GM23338 (cell line): ENCODE measurements at regions not wholly inside any gene's neighbourhood (a gene's known extent, or its start where the extent isn't known, plus 50 kb on each side); places are given as distances from the start of the nearest gene placed in this dataset.
"Not testable (repeated sequence)": the region's sequence is repeated elsewhere in the genome, so short reads cannot be mapped to it uniquely, and the experiment has no call there.

Experiments used
- ATAC-seq: fragments of 200-7000 bp; cut with Tn5 transposase; 3 replicates; pipeline ENCODE4 v1.9.1; 2020
- DNase-seq: peaks from one replicate; pipeline ENCODE4 v3.0.0-alpha.2; 2015; ENCODE audit warnings: low spot score
- H2AFZ ChIP-seq: fragments of 200-600 bp; sonication (generic); 2 replicates; pipeline ENCODE4 v1.8.0; 2016; ENCODE audit warnings: antibody characterized with exemption, mild to moderate bottlenecking, moderate library complexity
- H3F3A ChIP-seq: fragments of 200-600 bp; sonication (generic); replicated peaks from 2 replicates; pipeline ENCODE4 v1.8.0; 2017; ENCODE audit warnings: antibody characterized with exemption, mixed run types, low read depth
- H3K27ac ChIP-seq: fragments of 200-600 bp; sonication (generic); 2 replicates; pipeline ENCODE4 v1.6.1; 2016; ENCODE audit warnings: low read depth
- H3K27me3 ChIP-seq: fragments of 200-600 bp; sonication (generic); 2 replicates; pipeline ENCODE4 v1.8.0; 2016; ENCODE audit warnings: mild to moderate bottlenecking, mixed run types, moderate library complexity; ENCODE audit not compliant: insufficient read depth
- H3K36me3 ChIP-seq: fragments of 200-600 bp; sonication (generic); 2 replicates; pipeline ENCODE4 v1.8.0; 2016; ENCODE audit warnings: mild to moderate bottlenecking; ENCODE audit not compliant: insufficient read depth
- H3K4me1 ChIP-seq: fragments of 200-600 bp; sonication (generic); 2 replicates; pipeline ENCODE4 v1.8.0; 2016; ENCODE audit warnings: mild to moderate bottlenecking, moderate library complexity; ENCODE audit not compliant: insufficient read depth
- H3K4me2 ChIP-seq: fragments of 200-600 bp; sonication (generic); 2 replicates; pipeline ENCODE4 v1.7.1; 2017; ENCODE audit warnings: mixed run types
- H3K4me3 ChIP-seq: fragments of 200-600 bp; sonication (generic); 2 replicates; pipeline ENCODE4 v1.6.1; 2016; ENCODE audit warnings: mixed run types
- H3K79me2 ChIP-seq: fragments of 200-600 bp; sonication (generic); replicated peaks from 2 replicates; pipeline ENCODE4 v1.8.0; 2017; ENCODE audit warnings: mild to moderate bottlenecking; ENCODE audit not compliant: insufficient read depth
- H3K9me2 ChIP-seq: fragments of 200-600 bp; sonication (generic); 2 replicates; pipeline ENCODE4 v1.8.0; 2017; ENCODE audit not compliant: insufficient read depth
- H4K20me1 ChIP-seq: fragments of 200-600 bp; sonication (generic); replicated peaks from 2 replicates; pipeline ENCODE4 v1.8.0; 2017; ENCODE audit warnings: mild to moderate bottlenecking; ENCODE audit not compliant: insufficient read depth
- H3K27ac Mint-ChIP-seq: 2 replicates; pipeline ENCODE4 v1.8.0; 2020; ENCODE audit warnings: inconsistent platforms, mild to moderate bottlenecking, moderate library complexity, mixed read lengths
- H3K27me3 Mint-ChIP-seq: 3 replicates; pipeline ENCODE4 v1.8.0; 2022; ENCODE audit warnings: low read depth, mild to moderate bottlenecking, moderate library complexity, mixed read lengths, inconsistent platforms; ENCODE audit not compliant: insufficient read depth, poor library complexity
- H3K36me3 Mint-ChIP-seq: 3 replicates; pipeline ENCODE4 v1.8.0; 2021; ENCODE audit warnings: low read depth, mild to moderate bottlenecking, inconsistent platforms, moderate library complexity, mixed read lengths
- H3K4me1 Mint-ChIP-seq: 3 replicates; pipeline ENCODE4 v1.8.0; 2020; ENCODE audit warnings: mild to moderate bottlenecking, inconsistent platforms, mixed read lengths
- H3K4me3 Mint-ChIP-seq: 3 replicates; pipeline ENCODE4 v1.8.0; 2021; ENCODE audit warnings: moderate library complexity, mild to moderate bottlenecking, inconsistent platforms, mixed read lengths
- H3K9me3 Mint-ChIP-seq: 3 replicates; pipeline ENCODE4 v1.8.0; 2020; ENCODE audit warnings: moderate library complexity, mild to moderate bottlenecking, inconsistent platforms, mixed read lengths
- CREB1 ChIP-seq: fragments of 250-450 bp; sonication (Bioruptor Pico); IDR thresholded peaks from 2 replicates; pipeline ENCODE4 v1.5.0; 2020; ENCODE audit warnings: low read depth, mild to moderate bottlenecking, moderate library complexity
- POLR2AphosphoS5 ChIP-seq: IDR thresholded peaks from 2 replicates; pipeline ENCODE4 v1.6.1; 2016; ENCODE audit warnings: antibody characterized with exemption, low read depth
- ZNF331 ChIP-seq: fragments of 250-450 bp; sonication (Bioruptor Pico); IDR thresholded peaks from 2 replicates; pipeline ENCODE4 v1.5.0; 2020; ENCODE audit warnings: low read depth, mild to moderate bottlenecking, moderate library complexity
- ZNF462 ChIP-seq: fragments of 250-450 bp; sonication (Bioruptor Pico); IDR thresholded peaks from 2 replicates; pipeline ENCODE4 v1.5.0; 2020; ENCODE audit warnings: mild to moderate bottlenecking, moderate library complexity
- TF ChIP-seq, protein P1 (sequence below): IDR thresholded peaks from 2 replicates; pipeline ENCODE4 v1.6.1; 2016; ENCODE audit warnings: antibody characterized with exemption

DNA sequence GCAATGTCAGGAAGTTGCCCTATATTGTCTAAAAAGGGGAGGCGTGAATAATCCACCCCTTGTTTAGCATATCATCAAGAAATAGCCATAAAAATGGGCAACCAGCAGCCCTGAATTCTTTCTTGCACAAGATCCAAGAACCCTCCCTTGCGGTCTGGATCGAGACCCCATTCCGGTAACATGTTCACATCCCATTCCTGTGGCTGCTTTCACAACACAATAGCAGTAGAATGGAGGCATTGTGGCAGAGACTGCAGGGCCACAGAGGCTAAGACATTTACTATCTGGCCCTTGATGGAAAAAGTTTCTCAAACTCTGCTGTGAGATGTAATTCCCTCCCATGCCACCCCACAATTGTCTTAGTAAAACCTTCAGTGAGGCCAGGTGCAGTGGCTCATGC is 73.2 kb downstream of the RMI2 start:
- DNase-seq (no peak), ATAC-seq (no peak)
- Histone ChIP-seq H3K4me3 (no peak overlapping the region), H3K36me3 (no peaks in the 10 kb centered on the region), H3K9me2 (no peaks in the 10 kb centered on the region), H3K4me2 (no peak overlapping the region), H3K4me1 (no peaks in the 10 kb centered on the region), H3F3A (no peaks in the 10 kb centered on the region), H3K27ac (no peak overlapping the region), H2AFZ (no peak overlapping the region), H3K79me2 (no peaks in the 10 kb centered on the region), H3K27me3 (no peaks in the 10 kb centered on the region), H4K20me1 (no peaks in the 10 kb centered on the region)
- H3K27me3 Mint-ChIP-seq: no peaks in the 10 kb centered on the region
- H3K4me3 Mint-ChIP-seq: no peak overlapping the region
- TF ChIP-seq CREB1: no peak
- no peak for TF ChIP-seq POLR2AphosphoS5
- no peak for TF ChIP-seq ZNF462
- TF ChIP-seq, protein P1, sequence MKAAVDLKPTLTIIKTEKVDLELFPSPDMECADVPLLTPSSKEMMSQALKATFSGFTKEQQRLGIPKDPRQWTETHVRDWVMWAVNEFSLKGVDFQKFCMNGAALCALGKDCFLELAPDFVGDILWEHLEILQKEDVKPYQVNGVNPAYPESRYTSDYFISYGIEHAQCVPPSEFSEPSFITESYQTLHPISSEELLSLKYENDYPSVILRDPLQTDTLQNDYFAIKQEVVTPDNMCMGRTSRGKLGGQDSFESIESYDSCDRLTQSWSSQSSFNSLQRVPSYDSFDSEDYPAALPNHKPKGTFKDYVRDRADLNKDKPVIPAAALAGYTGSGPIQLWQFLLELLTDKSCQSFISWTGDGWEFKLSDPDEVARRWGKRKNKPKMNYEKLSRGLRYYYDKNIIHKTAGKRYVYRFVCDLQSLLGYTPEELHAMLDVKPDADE: no peak
- TF ChIP-seq ZNF331 (CRISPR knock-in tag): no peak
- no peak overlapping the region for H3K27ac Mint-ChIP-seq
- no peaks in the 10 kb centered on the region for H3K36me3 Mint-ChIP-seq
- peaks cover 3% of the 10 kb centered on the region; the same call in 1 of the 3 replicates for H3K9me3 Mint-ChIP-seq
- H3K4me1 Mint-ChIP-seq: peaks cover 9% of the 10 kb centered on the region

DNA sequence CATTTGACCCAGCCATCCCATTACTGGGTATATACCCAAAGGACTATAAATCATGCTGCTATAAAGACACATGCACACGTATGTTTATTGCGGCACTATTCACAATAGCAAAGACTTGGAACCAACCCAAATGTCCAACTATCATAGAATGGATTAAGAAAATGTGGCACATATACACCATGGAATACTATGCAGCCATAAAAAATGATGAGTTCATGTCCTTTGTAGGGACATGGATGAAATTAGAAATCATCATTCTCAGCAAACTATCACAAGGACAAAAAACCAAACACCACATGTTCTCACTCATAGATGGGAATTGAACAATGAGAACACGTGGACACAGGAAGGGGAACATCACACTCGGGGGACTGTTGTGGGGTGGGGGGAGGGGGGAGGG is 74.8 kb downstream of the RMI2 start:
- H4K20me1 ChIP-seq, H3K79me2 ChIP-seq, H3K27me3 ChIP-seq, H3K4me1 ChIP-seq, H3K27ac ChIP-seq, H3K4me3 ChIP-seq, H3K9me3 Mint-ChIP-seq, H3K27me3 Mint-ChIP-seq, H3F3A ChIP-seq, H3K4me1 Mint-ChIP-seq, H3K9me2 ChIP-seq, H3K4me3 Mint-ChIP-seq, DNase-seq, H3K27ac Mint-ChIP-seq, H2AFZ ChIP-seq, H3K36me3 ChIP-seq, H3K36me3 Mint-ChIP-seq, ATAC-seq, H3K4me2 ChIP-seq: not testable (repeated sequence)
